GM18519 (cell line): ENCODE measurements at regions not wholly inside any gene's neighbourhood (a gene's known extent, or its start where the extent isn't known, plus 50 kb on each side); places are given as distances from the start of the nearest gene placed in this dataset.

Experiments
- ATAC-seq: cut with Tn5 transposase; IDR thresholded peaks from one replicate; pipeline ENCODE4 v1.9.1; 2021; ENCODE audit warnings: mild to moderate bottlenecking, moderate library complexity; ENCODE audit not compliant: unreplicated experiment, low FRiP score

DNA sequence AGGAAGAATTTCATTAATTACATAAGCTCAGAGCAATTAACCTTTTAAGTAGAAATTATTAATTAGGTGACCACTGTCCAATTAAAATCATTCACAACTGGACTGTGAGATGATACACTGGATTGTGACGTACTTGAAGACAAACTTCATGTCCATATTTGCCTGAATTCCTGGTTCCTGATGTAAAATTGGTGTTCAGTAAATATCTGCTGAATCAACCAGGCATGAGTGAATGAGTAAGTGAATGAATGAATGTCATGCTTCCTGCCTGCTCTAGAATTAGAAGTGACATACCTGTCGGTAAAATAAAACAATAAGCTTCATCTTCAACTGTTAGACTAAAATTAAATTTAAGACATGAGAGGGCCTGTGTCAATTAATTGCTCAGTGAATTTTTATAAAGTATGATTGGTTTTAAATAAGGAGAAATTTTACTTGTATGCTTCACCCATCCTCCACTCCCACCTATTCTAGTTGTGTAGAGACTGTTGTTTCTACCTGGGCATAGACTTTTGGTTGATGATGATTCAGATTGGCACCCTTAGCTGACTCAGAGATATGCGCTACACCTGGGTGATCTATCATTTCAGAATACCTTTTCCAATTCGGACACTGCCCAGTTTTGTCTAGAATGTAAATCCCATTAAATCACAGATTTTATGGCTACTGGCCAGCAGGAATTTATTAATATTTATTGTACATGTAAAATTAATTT is 56.9 kb upstream of the PTGS2 start:
- ATAC-seq: no peak

GRCh38 chr1:186735463-186735862 is 55.2 kb upstream of the PTGS2 start:
- ATAC-seq: no peak

- no peak for ATAC-seq
Observed at GRCh38 chr1:186730951-186731729, 50.9 kb upstream of the PTGS2 start.
